NCI-H446 treated with DMSO at 0.1 percent for 48 hours (cell line): ENCODE measurements at regions not wholly inside any gene's neighbourhood (a gene's known extent, or its start where the extent isn't known, plus 50 kb on each side); places are given as distances from the start of the nearest gene placed in this dataset.

Source experiments
- DNase-seq: peaks from one replicate; lab custom pipeline; 2025; lab: John Stamatoyannopoulos, UW

GRCh38 chr2:125857971-125858794 is 797.8 kb upstream of the GYPC start:
- DNase-seq: no peak

GRCh38 chr2:125861461-125861860 is 794.5 kb upstream of the GYPC start:
- DNase-seq: no peak

GRCh38 chr2:125867908-125868307 is 788.0 kb upstream of the GYPC start:
- no peak for DNase-seq

GRCh38 chr2:125870264-125870663 is 785.7 kb upstream of the GYPC start:
- DNase-seq: no peak

GRCh38 chr2:125870746-125871145 is 785.2 kb upstream of the GYPC start:
- DNase-seq: no peak

GRCh38 chr2:125874564-125874963 is 781.4 kb upstream of the GYPC start:
- DNase-seq: no peak

- DNase-seq: no peak
Observed at GRCh38 chr2:125885340-125885739, 770.6 kb upstream of the GYPC start.

GRCh38 chr2:125886153-125886552 is 769.8 kb upstream of the GYPC start:
- DNase-seq: no peak

- no peak for DNase-seq
Observed at GRCh38 chr2:125901278-125901677, 754.7 kb upstream of the GYPC start.

GRCh38 chr2:125925891-125926546 is 729.9 kb upstream of the GYPC start:
- no peak for DNase-seq

GRCh38 chr2:125935559-125935958 is 720.4 kb upstream of the GYPC start:
- no peak for DNase-seq

- no peak for DNase-seq
Observed at GRCh38 chr2:125942585-125943424, 713.2 kb upstream of the GYPC start.

- DNase-seq: no peak
Observed at GRCh38 chr2:125959047-125959446, 696.9 kb upstream of the GYPC start.

- DNase-seq: no peak
Observed at GRCh38 chr2:125961739-125962138, 694.2 kb upstream of the GYPC start.

GRCh38 chr2:125979886-125980285 is 676.1 kb upstream of the GYPC start:
- DNase-seq: no peak

- DNase-seq: no peak
Observed at GRCh38 chr2:125983364-125983763, 672.6 kb upstream of the GYPC start.

GRCh38 chr2:126029316-126029715 is 626.6 kb upstream of the GYPC start:
- no peak for DNase-seq

- no peak for DNase-seq
Observed at GRCh38 chr2:126038861-126039260, 617.1 kb upstream of the GYPC start.

GRCh38 chr2:126041391-126042047 is 614.4 kb upstream of the GYPC start:
- no peak for DNase-seq

- no peak for DNase-seq
Observed at GRCh38 chr2:126042089-126042488, 613.9 kb upstream of the GYPC start.

- DNase-seq: no peak
Observed at GRCh38 chr2:126048719-126049118, 607.2 kb upstream of the GYPC start.

- DNase-seq: no peak
Observed at GRCh38 chr2:126049461-126049860, 606.5 kb upstream of the GYPC start.
